PC-3 (cell line): ENCODE measurements at regions not wholly inside any gene's neighbourhood (a gene's known extent, or its start where the extent isn't known, plus 50 kb on each side); places are given as distances from the start of the nearest gene placed in this dataset.

Experiments used
- ATAC-seq: fragments of 200-7000 bp; cut with Tn5 transposase; 2 replicates; pipeline ENCODE4 v1.9.1; 2020; ENCODE audit warnings: mild to moderate bottlenecking, moderate library complexity
- BruUV-seq: library from RNA; stranded (reverse); fragments of 400-500 nt; replicated peaks from 2 replicates; lab custom pipeline; 2021; lab: Mats Ljungman, UMichigan
- CTCF ChIA-PET: fragments of 300-600 bp; sonication (Branson Sonifier 250); formaldehyde crosslinking; loops from one replicate; lab custom pipeline; 2022; ENCODE audit warnings: antibody characterized with exemption; lab: Charles Lee
- POLR2A ChIA-PET: fragments of 300-600 bp; sonication (Branson Sonifier 250); formaldehyde crosslinking; loops from one replicate; lab custom pipeline; 2022; ENCODE audit warnings: antibody characterized with exemption; ENCODE audit not compliant: unreplicated experiment; lab: Charles Lee
- DNase-seq: peaks from one replicate; pipeline ENCODE4 v3.0.0-alpha.2; 2015
- H2AFZ ChIP-seq: fragments of 300-600 bp; sonication (generic); 2 replicates; pipeline ENCODE4 v1.6.0; 2016; ENCODE audit warnings: antibody characterized with exemption, low read length
- H3F3A ChIP-seq: fragments of 300-600 bp; sonication (generic); one replicate; pipeline ENCODE4 v1.6.0; 2017; ENCODE audit warnings: antibody characterized with exemption, low read length, control low read depth, mild to moderate bottlenecking; ENCODE audit not compliant: unreplicated experiment
- H3K27ac ChIP-seq: fragments of 300-600 bp; sonication (generic); 2 replicates; pipeline ENCODE4 v1.5.1; 2016; ENCODE audit warnings: mild to moderate bottlenecking, low read length
- H3K27me3 ChIP-seq: fragments of 300-600 bp; sonication (generic); 2 replicates; pipeline ENCODE4 v1.6.1; 2016; ENCODE audit warnings: low read length, mixed read lengths
- H3K36me3 ChIP-seq: fragments of 300-600 bp; sonication (generic); 2 replicates; pipeline ENCODE4 v1.6.1; 2016; ENCODE audit warnings: low read depth, mixed run types, low read length, mixed read lengths
- H3K4me1 ChIP-seq: fragments of 300-600 bp; sonication (generic); 2 replicates; pipeline ENCODE4 v1.5.1; 2016; ENCODE audit warnings: low read length; ENCODE audit not compliant: insufficient read depth
- H3K4me2 ChIP-seq: fragments of 300-600 bp; sonication (generic); 2 replicates; pipeline ENCODE4 v1.6.0; 2016; ENCODE audit warnings: low read length
- H3K4me3 ChIP-seq: fragments of 300-600 bp; sonication (generic); 2 replicates; pipeline ENCODE4 v1.5.1; 2016; ENCODE audit warnings: mild to moderate bottlenecking, low read length, mixed read lengths
- H3K79me2 ChIP-seq: fragments of 300-600 bp; sonication (generic); 2 replicates; pipeline ENCODE4 v1.6.1; 2017; ENCODE audit warnings: low read length, mixed read lengths
- H3K9ac ChIP-seq: fragments of 300-600 bp; sonication (generic); 2 replicates; pipeline ENCODE4 v1.6.0; 2016; ENCODE audit warnings: mild to moderate bottlenecking, low read length
- H3K9me2 ChIP-seq: fragments of 300-600 bp; sonication (generic); replicated peaks from 2 replicates; pipeline ENCODE4 v1.6.1; 2016; ENCODE audit warnings: mixed run types, low read length, mixed read lengths
- H3K9me3 ChIP-seq: fragments of 300-600 bp; sonication (generic); 2 replicates; pipeline ENCODE4 v1.6.1; 2016; ENCODE audit warnings: low read length, mixed read lengths
- H4K20me1 ChIP-seq: fragments of 300-600 bp; sonication (generic); 2 replicates; pipeline ENCODE4 v1.6.1; 2016; ENCODE audit warnings: low read length, mixed read lengths
- EZH2 ChIP-seq: fragments of 300-600 bp; sonication (generic); IDR thresholded peaks from one replicate; pipeline ENCODE4 v1.6.1; 2017; ENCODE audit warnings: antibody characterized with exemption, mild to moderate bottlenecking, low read length; ENCODE audit not compliant: unreplicated experiment
- EZH2phosphoT487 ChIP-seq: fragments of 300-600 bp; sonication (generic); IDR thresholded peaks from 2 replicates; pipeline ENCODE4 v1.6.1; 2018; ENCODE audit warnings: mild to moderate bottlenecking, antibody characterized with exemption, low read length, borderline replicate concordance
- intact Hi-C: fragments of 100-400 bp; cut with micrococcal nuclease; formaldehyde crosslinking; loops from 2 replicates; pipeline ENCODE4 v1.9.0; 2023
- TF ChIP-seq, protein P1 (sequence below): fragments of 300-600 bp; sonication (generic); conservative IDR thresholded peaks from 2 replicates; pipeline ENCODE4 v1.5.1; 2017; ENCODE audit warnings: antibody characterized with exemption, low read depth, mild to moderate bottlenecking, low read length

DNA sequence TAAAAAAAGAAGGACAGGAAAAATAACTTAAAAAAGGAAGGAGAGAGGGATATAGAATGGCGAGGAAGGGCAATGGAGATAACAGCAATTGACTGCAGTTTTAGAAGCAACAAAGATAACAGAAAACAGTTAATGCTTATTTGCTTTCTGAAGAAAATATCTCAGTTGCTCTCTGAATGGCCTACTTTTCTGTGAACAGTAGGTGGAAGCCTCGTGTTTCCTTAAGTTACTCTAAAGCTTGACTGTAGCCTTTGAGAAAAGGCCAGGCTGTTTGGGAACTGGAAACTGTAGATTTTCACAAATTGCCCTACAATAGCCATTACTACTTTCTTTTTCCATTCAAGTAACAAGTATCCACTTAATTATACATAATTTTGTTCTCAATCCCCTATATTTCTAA is 404.5 kb downstream of the YTHDC2 start:
- BruUV-seq = no TSS peak
- no peaks in the 10 kb centered on the region for H3K36me3 ChIP-seq
- no peak overlapping the region for H3K9ac ChIP-seq
- ATAC-seq (no peak), DNase-seq (no peak)
- H3K4me1 ChIP-seq = no peaks in the 10 kb centered on the region
- H3K9me3 ChIP-seq = no peaks in the 10 kb centered on the region
- no peak overlapping the region for H3K4me2 ChIP-seq
- intact Hi-C loops = no loop called here
- H3K27me3 ChIP-seq = no peaks in the 10 kb centered on the region
- no peaks in the 10 kb centered on the region for H3F3A ChIP-seq
- ChIA-PET CTCF (no interaction called here), POLR2A (no interaction called here)
- no peak overlapping the region for H2AFZ ChIP-seq
- no peak overlapping the region for H3K4me3 ChIP-seq
- no peaks in the 10 kb centered on the region for H4K20me1 ChIP-seq
- no peaks in the 10 kb centered on the region for H3K79me2 ChIP-seq
- TF ChIP-seq EZH2 (no peak), EZH2phosphoT487 (no peak)
- TF ChIP-seq, protein P1, sequence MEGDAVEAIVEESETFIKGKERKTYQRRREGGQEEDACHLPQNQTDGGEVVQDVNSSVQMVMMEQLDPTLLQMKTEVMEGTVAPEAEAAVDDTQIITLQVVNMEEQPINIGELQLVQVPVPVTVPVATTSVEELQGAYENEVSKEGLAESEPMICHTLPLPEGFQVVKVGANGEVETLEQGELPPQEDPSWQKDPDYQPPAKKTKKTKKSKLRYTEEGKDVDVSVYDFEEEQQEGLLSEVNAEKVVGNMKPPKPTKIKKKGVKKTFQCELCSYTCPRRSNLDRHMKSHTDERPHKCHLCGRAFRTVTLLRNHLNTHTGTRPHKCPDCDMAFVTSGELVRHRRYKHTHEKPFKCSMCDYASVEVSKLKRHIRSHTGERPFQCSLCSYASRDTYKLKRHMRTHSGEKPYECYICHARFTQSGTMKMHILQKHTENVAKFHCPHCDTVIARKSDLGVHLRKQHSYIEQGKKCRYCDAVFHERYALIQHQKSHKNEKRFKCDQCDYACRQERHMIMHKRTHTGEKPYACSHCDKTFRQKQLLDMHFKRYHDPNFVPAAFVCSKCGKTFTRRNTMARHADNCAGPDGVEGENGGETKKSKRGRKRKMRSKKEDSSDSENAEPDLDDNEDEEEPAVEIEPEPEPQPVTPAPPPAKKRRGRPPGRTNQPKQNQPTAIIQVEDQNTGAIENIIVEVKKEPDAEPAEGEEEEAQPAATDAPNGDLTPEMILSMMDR = no peak
- H3K9me2 ChIP-seq = no peaks in the 10 kb centered on the region
- no peak overlapping the region for H3K27ac ChIP-seq

DNA sequence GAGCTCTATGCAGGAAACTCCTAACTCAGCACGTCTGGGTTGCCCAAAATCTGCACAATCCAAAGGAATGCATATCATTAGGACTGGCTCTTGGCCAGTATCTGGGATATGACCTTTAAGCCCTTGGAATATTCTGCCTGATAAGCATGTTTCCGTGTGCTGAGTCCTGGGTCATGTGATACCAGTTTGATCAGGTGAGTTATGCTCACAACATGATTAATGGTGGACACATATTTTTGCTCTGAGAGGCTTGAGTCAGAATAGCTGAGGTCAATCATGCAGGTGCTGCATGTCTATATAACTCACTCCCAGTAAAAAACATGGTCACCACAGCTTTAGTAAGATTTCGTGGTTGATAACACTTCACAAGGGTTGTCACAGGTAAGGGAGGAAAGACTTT is 408.8 kb downstream of the YTHDC2 start:
- no peak for DNase-seq

DNA sequence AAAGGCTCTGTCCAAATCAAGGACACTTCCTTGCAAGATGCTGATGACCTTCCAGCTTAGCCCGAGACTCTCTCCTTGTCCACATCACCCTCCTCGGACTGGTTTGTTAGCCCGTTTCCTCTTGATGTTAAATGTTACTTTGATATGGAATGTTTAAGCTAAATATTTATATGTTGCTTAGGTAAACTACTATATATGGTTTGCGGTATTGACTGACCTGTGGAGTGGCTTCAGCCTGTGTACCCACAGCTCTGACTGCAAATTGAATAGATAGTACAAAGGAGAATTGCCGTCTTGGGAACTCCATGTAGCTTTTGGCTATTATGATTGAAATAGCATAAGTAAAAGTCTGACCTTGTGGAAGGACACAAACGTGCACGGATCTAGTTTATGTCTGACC is 422.0 kb downstream of the YTHDC2 start:
- no peaks in the 10 kb centered on the region for H3K79me2 ChIP-seq
- H3K27ac ChIP-seq = no peak overlapping the region
- H3F3A ChIP-seq = no peaks in the 10 kb centered on the region
- no TSS peak for BruUV-seq
- ChIA-PET POLR2A (no interaction called here), CTCF (no interaction called here)
- H3K36me3 ChIP-seq = no peaks in the 10 kb centered on the region
- intact Hi-C loops = no loop called here
- H2AFZ ChIP-seq = no peak overlapping the region
- H4K20me1 ChIP-seq = no peaks in the 10 kb centered on the region
- H3K9ac ChIP-seq = no peak overlapping the region
- H3K9me3 ChIP-seq = no peaks in the 10 kb centered on the region
- H3K4me3 ChIP-seq = no peak overlapping the region
- no peak overlapping the region for H3K4me2 ChIP-seq
- no peaks in the 10 kb centered on the region for H3K4me1 ChIP-seq
- TF ChIP-seq EZH2phosphoT487 (no peak), EZH2 (no peak)
- TF ChIP-seq, protein P1 = no peak
- H3K27me3 ChIP-seq = no peaks in the 10 kb centered on the region
- H3K9me2 ChIP-seq = no peaks in the 10 kb centered on the region
- DNase-seq (no peak), ATAC-seq (no peak)

More for the DNA sequence above, 408.8 kb downstream of the YTHDC2 start:
- Histone ChIP-seq H3K36me3 (no peaks in the 10 kb centered on the region), H3K27ac (no peak overlapping the region), H3K9me2 (no peaks in the 10 kb centered on the region), H3F3A (no peaks in the 10 kb centered on the region), H3K79me2 (no peaks in the 10 kb centered on the region), H3K9ac (no peak overlapping the region), H3K9me3 (no peaks in the 10 kb centered on the region), H2AFZ (no peak overlapping the region), H3K4me1 (no peaks in the 10 kb centered on the region), H3K4me2 (no peak overlapping the region), H3K4me3 (no peak overlapping the region), H3K27me3 (no peaks in the 10 kb centered on the region), H4K20me1 (no peaks in the 10 kb centered on the region)
- POLR2A ChIA-PET = no interaction called here
- ATAC-seq = no peak
- CTCF ChIA-PET = interaction anchor here (0.6 kb wide), 1 partner anchor 1300 kb away, joined by 3 read pairs; no protein-coding TSS in a partner anchor
- no peak for TF ChIP-seq EZH2
- TF ChIP-seq, protein P1 = no peak
- no peak for TF ChIP-seq EZH2phosphoT487
- BruUV-seq = no TSS peak
- intact Hi-C loops = no loop called here
